HepG2 (cell line): ENCODE measurements at regions not wholly inside any gene's neighbourhood (a gene's known extent, or its start where the extent isn't known, plus 50 kb on each side); places are given as distances from the start of the nearest gene placed in this dataset.

ENCODE experiments used
- ATAC-seq: fragments of 200-7000 bp; cut with Tn5 transposase; 3 replicates; pipeline ENCODE4 v1.9.1; 2020; ENCODE audit warnings: mild to moderate bottlenecking, moderate library complexity
- BruUV-seq: library from RNA; stranded (reverse); fragments of 400-500 nt; replicated peaks from 2 replicates; lab custom pipeline; 2021; lab: Mats Ljungman, UMichigan
- CTCF ChIA-PET: fragments of 300-600 bp; formaldehyde crosslinking; extraction: SDS; loops from one replicate; lab custom pipeline; 2021; ENCODE audit warnings: low total read pairs, inconsistent platforms, low intra/inter-chr PET ratio; lab: Yijun Ruan, JAX
- POLR2A ChIA-PET: fragments of 350-600 bp; sonication (Branson Sonifier 250); formaldehyde crosslinking; loops from one replicate; lab custom pipeline; 2020; ENCODE audit warnings: antibody characterized with exemption, inconsistent platforms; lab: Yijun Ruan, JAX
- DNase-seq: peaks from one replicate; pipeline ENCODE4 v3.0.0-alpha.2; 2015; ENCODE audit warnings: low spot score
- FAIRE-seq: peaks from 3 replicates; lab custom pipeline; 2011; peaks lifted over from hg19 to GRCh38; lab: Jason Lieb, UNC
- H2AFZ ChIP-seq: one replicate; pipeline ENCODE4 v1.6.1; 2011; ENCODE audit warnings: low read length, inconsistent platforms
- H3K27ac ChIP-seq: fragments of 300-600 bp; 3 replicates; pipeline ENCODE4 v1.8.0; 2011; ENCODE audit warnings: mixed run types, mild to moderate bottlenecking, mixed read lengths, low read length, inconsistent platforms; ENCODE audit not compliant: insufficient read depth; ENCODE audit errors: extremely low read length
- H3K27me3 ChIP-seq, 2 experiments: fragments of 200-600 bp in 1 of 2; 2 replicates in 1 of 2; 3 replicates in 1 of 2; pipeline versions ENCODE4 v1.6.0 to v1.8.0; 2011; ENCODE audit warnings: low read length in 2 of 2, mild to moderate bottlenecking in 2 of 2, moderate library complexity in 2 of 2, inconsistent platforms in 1 of 2; ENCODE audit not compliant: insufficient read depth in 2 of 2, control insufficient read depth in 1 of 2
- H3K36me3 ChIP-seq, 2 experiments: fragments of 200-600 bp in 1 of 2; replicated peaks in 1 of 2; 2 replicates in 1 of 2; 3 replicates in 1 of 2; pipeline versions ENCODE4 v1.5.1 to v1.8.0; 2011; ENCODE audit warnings: low read length in 2 of 2, inconsistent platforms in 1 of 2; ENCODE audit not compliant: insufficient read depth in 2 of 2, control insufficient read depth in 1 of 2
- H3K4me1 ChIP-seq: 2 replicates; pipeline ENCODE4 v1.5.1; 2012; ENCODE audit warnings: low read length, inconsistent platforms; ENCODE audit not compliant: insufficient read depth
- H3K4me2 ChIP-seq: 2 replicates; pipeline ENCODE4 v1.6.0; 2011; ENCODE audit warnings: low read depth, low read length, inconsistent platforms
- H3K4me3 ChIP-seq, 3 experiments: fragments of 200-600 bp in 1 of 3; sonication (generic), shearing (Covaris generic) in 1 of 3; replicated peaks in 1 of 3; 2 replicates each; pipeline ENCODE4 v1.5.1; 2011 to 2016; ENCODE audit warnings: low read length in 3 of 3, inconsistent platforms in 2 of 3, low read depth in 2 of 3, mild to moderate bottlenecking in 2 of 3, control low read depth in 1 of 3, mixed read lengths in 1 of 3; ENCODE audit not compliant: insufficient read depth in 1 of 3
- H3K79me2 ChIP-seq: one replicate; pipeline ENCODE4 v1.6.1; 2011; ENCODE audit warnings: low read length, inconsistent platforms; ENCODE audit not compliant: insufficient read depth
- H3K9ac ChIP-seq: 2 replicates; pipeline ENCODE4 v1.6.0; 2011; ENCODE audit warnings: mild to moderate bottlenecking, low read depth, low read length, inconsistent platforms; ENCODE audit not compliant: insufficient read depth
- H3K9me3 ChIP-seq: 2 replicates; pipeline ENCODE4 v1.5.1; 2012; ENCODE audit warnings: mild to moderate bottlenecking, low read length
- H4K20me1 ChIP-seq: 2 replicates; pipeline ENCODE4 v1.6.0; 2011; ENCODE audit warnings: inconsistent platforms, mild to moderate bottlenecking, low read length, moderate library complexity; ENCODE audit not compliant: insufficient read depth
- DPF2 ChIP-seq: sonication (generic); formaldehyde crosslinking; IDR thresholded peaks from 2 replicates; pipeline ENCODE4 v1.4.0; 2020; ENCODE audit warnings: mild to moderate bottlenecking, low read depth, missing genetic modification reagents, borderline replicate concordance
- GTF2F1 ChIP-seq: fragments of 150-350 bp; IDR thresholded peaks from 2 replicates; pipeline ENCODE4 v1.6.1; 2014; ENCODE audit warnings: low read length
- HNF1A ChIP-seq, 2 experiments: sonication (generic) in 1 of 2; formaldehyde crosslinking in 1 of 2; IDR thresholded peaks; 2 replicates each; pipeline versions ENCODE4 v1.4.0 to v1.6.1; 2016 to 2020; ENCODE audit warnings: borderline replicate concordance in 1 of 2, low read depth in 1 of 2, mild to moderate bottlenecking in 1 of 2, missing genetic modification reagents in 1 of 2
- MLXIP ChIP-seq: sonication (generic); formaldehyde crosslinking; IDR thresholded peaks from 2 replicates; pipeline ENCODE4 v1.9.0; 2021; ENCODE audit warnings: missing genetic modification reagents, borderline replicate concordance
- MXD4 ChIP-seq: IDR thresholded peaks from 2 replicates; pipeline ENCODE4 v1.6.1; 2016; ENCODE audit warnings: mild to moderate bottlenecking, missing biosample characterization, missing genetic modification reagents
- NFE2L1 ChIP-seq: sonication (generic); formaldehyde crosslinking; IDR thresholded peaks from 2 replicates; pipeline ENCODE4 v1.4.0; 2020; ENCODE audit warnings: missing genetic modification reagents, mild to moderate bottlenecking, borderline replicate concordance
- NR2C2 ChIP-seq: sonication (generic); formaldehyde crosslinking; IDR thresholded peaks from 2 replicates; pipeline ENCODE4 v1.4.0; 2020; ENCODE audit warnings: missing genetic modification reagents, mild to moderate bottlenecking, moderate library complexity, borderline replicate concordance
- NR2F6 ChIP-seq, 2 experiments: IDR thresholded peaks; 2 replicates each; pipeline ENCODE4 v1.6.1; 2016; ENCODE audit warnings: antibody characterized with exemption in 1 of 2, mild to moderate bottlenecking in 1 of 2
- RORA ChIP-seq: sonication (generic); formaldehyde crosslinking; IDR thresholded peaks from 2 replicates; pipeline ENCODE4 v1.5.0; 2020; ENCODE audit warnings: mild to moderate bottlenecking, missing genetic modification reagents, moderate library complexity
- SIX4 ChIP-seq: sonication (generic); formaldehyde crosslinking; IDR thresholded peaks from 2 replicates; pipeline ENCODE4 v1.4.0; 2020; ENCODE audit warnings: missing genetic modification reagents
- SRSF1 ChIP-seq: fragments of 200-400 bp; formaldehyde crosslinking; optimal IDR thresholded peaks from 2 replicates; pipeline ENCODE3; 2017; ENCODE audit warnings: mild to moderate bottlenecking, low read depth, low read length, moderate library complexity
- ZBTB26 ChIP-seq: IDR thresholded peaks from 2 replicates; pipeline ENCODE4 v1.6.1; 2016; ENCODE audit warnings: missing compliant biosample characterization, missing genetic modification reagents, borderline replicate concordance
- ZNF264 ChIP-seq: sonication (generic); formaldehyde crosslinking; IDR thresholded peaks from 2 replicates; pipeline ENCODE4 v1.4.0; 2020; ENCODE audit warnings: missing genetic modification reagents
- ZNF317 ChIP-seq: sonication (generic); formaldehyde crosslinking; IDR thresholded peaks from 2 replicates; pipeline ENCODE4 v1.5.0; 2020; ENCODE audit warnings: mild to moderate bottlenecking, missing genetic modification reagents
- whole genome bisulfite sequencing: methylation state at CpG from one replicate; pipeline ENCODE4 v1.1.6; 2017; ENCODE audit warnings: low lambda C conversion rate; 5-methylcytosine and 5-hydroxymethylcytosine counted together
- in situ Hi-C: cut with HindIII; loops from 2 replicates; pipeline ENCODE4 v1.10.0; 2017; ENCODE audit warnings: low pct_unique_long_range_greater_than_20kb; ENCODE audit not compliant: extremely low pct_ligation_motif_present
- intact Hi-C: fragments of 100-400 bp; cut with micrococcal nuclease; formaldehyde crosslinking; loops from one replicate; pipeline ENCODE4 v1.10.0; 2022; ENCODE audit not compliant: unreplicated experiment

GRCh38 chr13:109331011-109331433 lies 455.4 kb downstream of the IRS2 start (continued):
- TF ChIP-seq MXD4 (no peak), MLXIP (no peak), RORA (CRISPR knock-in tag) (no peak), DPF2 (CRISPR knock-in tag) (no peak), SIX4 (CRISPR knock-in tag) (no peak)

- H3K36me3 ChIP-seq = no peaks in the 10 kb centered on the region
- H2AFZ ChIP-seq = no peak overlapping the region
- BruUV-seq = no TSS peak
- peaks cover 28% of the 10 kb centered on the region; the same call in 1 of the 2 replicates for H3K9me3 ChIP-seq
- ATAC-seq = no peak
- H3K27ac ChIP-seq = no peak overlapping the region
- FAIRE-seq = no peak
- no peak for DNase-seq
- CTCF ChIA-PET = no interaction called here
- intact Hi-C loops = no loop called here
- H3K4me2 ChIP-seq = no peak overlapping the region
- POLR2A ChIA-PET = no interaction called here
- H3K27me3 ChIP-seq = no peaks in the 10 kb centered on the region; a peak in 1 of 5 replicates
- in situ Hi-C loops = no loop called here
- TF ChIP-seq NFE2L1 (CRISPR knock-in tag) (no peak), NR2F6 (IDR thresholded peaks at IDR 0.05) (no peak), NR2F6 (CRISPR knock-in tag; IDR thresholded peaks at IDR 0.05) (no peak), ZNF264 (CRISPR knock-in tag) (no peak), NR2C2 (CRISPR knock-in tag) (no peak), ZBTB26 (CRISPR knock-in tag) (no peak), GTF2F1 (no peak), SRSF1 (no peak), HNF1A (IDR thresholded peaks at IDR 0.05; ENCODE audit: low read depth) (no peak), HNF1A (CRISPR knock-in tag; IDR thresholded peaks at IDR 0.05; ENCODE audit: borderline replicate concordance) (no peak), ZNF317 (no peak)
- H3K4me3 ChIP-seq = no peak overlapping the region
- no peaks in the 10 kb centered on the region for H4K20me1 ChIP-seq
- 9% methylated on average over 4 of the region's 4 CpGs for WGBS
- H3K4me1 ChIP-seq = no peaks in the 10 kb centered on the region
- H3K79me2 ChIP-seq = no peaks in the 10 kb centered on the region
- H3K9ac ChIP-seq = no peak overlapping the region
Observed at GRCh38 chr13:109330123-109330522, 456.3 kb downstream of the IRS2 start.
